Trophoblast cell (in vitro differentiated cells and primary cell): ENCODE measurements at regions not wholly inside any gene's neighbourhood (a gene's known extent, or its start where the extent isn't known, plus 50 kb on each side); places are given as distances from the start of the nearest gene placed in this dataset.
A peak's percentile ranks its signal among the peaks of the same experiment; 100 is the strongest.

Experiments
- DNase-seq, 2 donors: peaks; one replicate each; pipeline ENCODE4 v3.0.0-alpha.2; 2016
- H2AFZ ChIP-seq: 2 replicates; pipeline ENCODE4 v1.6.1; 2013; ENCODE audit warnings: low read length, moderate library complexity, mild to moderate bottlenecking; ENCODE audit not compliant: insufficient read depth, poor library complexity
- H2AK5ac ChIP-seq: 2 replicates; pipeline ENCODE4 v1.6.1; 2013; ENCODE audit warnings: mild to moderate bottlenecking, low read length
- H2BK120ac ChIP-seq: 2 replicates; pipeline ENCODE4 v1.6.1; 2013; ENCODE audit warnings: low read length, mild to moderate bottlenecking, moderate library complexity; ENCODE audit not compliant: insufficient read depth, poor library complexity
- H2BK12ac ChIP-seq: 2 replicates; pipeline ENCODE4 v1.6.1; 2013; ENCODE audit warnings: mild to moderate bottlenecking, low read length, moderate library complexity
- H2BK5ac ChIP-seq: 2 replicates; pipeline ENCODE4 v1.6.1; 2013; ENCODE audit warnings: low read length, low read depth, moderate library complexity, mild to moderate bottlenecking; ENCODE audit not compliant: poor library complexity
- H3K14ac ChIP-seq: 2 replicates; pipeline ENCODE4 v1.6.1; 2013; ENCODE audit warnings: mild to moderate bottlenecking, low read length
- H3K18ac ChIP-seq: 2 replicates; pipeline ENCODE4 v1.6.1; 2013; ENCODE audit warnings: mild to moderate bottlenecking, low read length
- H3K23ac ChIP-seq: 2 replicates; pipeline ENCODE4 v1.6.1; 2013; ENCODE audit warnings: low read length
- H3K27ac ChIP-seq: 2 replicates; pipeline ENCODE4 v1.5.1; 2013; ENCODE audit warnings: low read depth, mild to moderate bottlenecking, inconsistent platforms, low read length, moderate library complexity
- H3K27me3 ChIP-seq: 2 replicates; pipeline ENCODE4 v1.6.1; 2013; ENCODE audit warnings: inconsistent platforms, mild to moderate bottlenecking, low read length, moderate library complexity; ENCODE audit not compliant: insufficient read depth
- H3K36me3 ChIP-seq, 2 experiments: 1 replicate in 1 of 2; 2 replicates in 1 of 2; pipeline ENCODE4 v1.6.1; 2013; ENCODE audit warnings: low read length in 2 of 2, mild to moderate bottlenecking in 2 of 2, moderate library complexity in 1 of 2; ENCODE audit not compliant: insufficient read depth in 2 of 2, control insufficient read depth in 1 of 2
- H3K4ac ChIP-seq: 2 replicates; pipeline ENCODE4 v1.6.1; 2013; ENCODE audit warnings: low read depth, mild to moderate bottlenecking, low read length, moderate library complexity
- H3K4me1 ChIP-seq, 2 experiments: 1 replicate in 1 of 2; 2 replicates in 1 of 2; pipeline ENCODE4 v1.6.1; 2013; ENCODE audit warnings: low read length in 2 of 2, mild to moderate bottlenecking in 2 of 2, moderate library complexity in 1 of 2; ENCODE audit not compliant: insufficient read depth in 2 of 2, control insufficient read depth in 1 of 2
- H3K4me2 ChIP-seq: 2 replicates; pipeline ENCODE4 v1.6.1; 2013; ENCODE audit warnings: inconsistent platforms, mild to moderate bottlenecking, low read length, moderate library complexity
- H3K4me3 ChIP-seq: 2 replicates; pipeline ENCODE4 v1.5.1; 2013; ENCODE audit warnings: mild to moderate bottlenecking, low read depth, low read length, inconsistent platforms
- H3K79me1 ChIP-seq: one replicate; pipeline ENCODE4 v1.6.1; 2013; ENCODE audit warnings: low read length
- H3K79me2 ChIP-seq: 2 replicates; pipeline ENCODE4 v1.6.1; 2013; ENCODE audit warnings: low read length, mild to moderate bottlenecking; ENCODE audit not compliant: control insufficient read depth, insufficient read depth, poor library complexity
- H3K9ac ChIP-seq: 2 replicates; pipeline ENCODE4 v1.6.1; 2013; ENCODE audit warnings: mild to moderate bottlenecking, low read length
- H3K9me3 ChIP-seq: 2 replicates; pipeline ENCODE4 v1.6.1; 2013; ENCODE audit warnings: low read depth, mild to moderate bottlenecking, control low read depth, inconsistent platforms, low read length; ENCODE audit not compliant: insufficient read depth
- H4K12ac ChIP-seq: 2 replicates; pipeline ENCODE4 v1.6.1; 2013; ENCODE audit warnings: low read depth, mild to moderate bottlenecking, low read length, moderate library complexity
- H4K8ac ChIP-seq: 2 replicates; pipeline ENCODE4 v1.6.1; 2013; ENCODE audit warnings: low read depth, mild to moderate bottlenecking, low read length, moderate library complexity
- H4K91ac ChIP-seq: one replicate; pipeline ENCODE4 v1.6.1; 2013; ENCODE audit warnings: low read depth, mild to moderate bottlenecking, low read length, moderate library complexity
- WGBS: extraction: QIAGEN DNeasy Blood & Tissue Kit; methylation state at CpG from one replicate; pipeline ENCODE4 v1.1.7; 2013; ENCODE audit warnings: missing lambda C conversion rate; ENCODE audit not compliant: insufficient read length, insufficient coverage; ENCODE audit errors: extremely low coverage; 5-methylcytosine and 5-hydroxymethylcytosine counted together

DNA sequence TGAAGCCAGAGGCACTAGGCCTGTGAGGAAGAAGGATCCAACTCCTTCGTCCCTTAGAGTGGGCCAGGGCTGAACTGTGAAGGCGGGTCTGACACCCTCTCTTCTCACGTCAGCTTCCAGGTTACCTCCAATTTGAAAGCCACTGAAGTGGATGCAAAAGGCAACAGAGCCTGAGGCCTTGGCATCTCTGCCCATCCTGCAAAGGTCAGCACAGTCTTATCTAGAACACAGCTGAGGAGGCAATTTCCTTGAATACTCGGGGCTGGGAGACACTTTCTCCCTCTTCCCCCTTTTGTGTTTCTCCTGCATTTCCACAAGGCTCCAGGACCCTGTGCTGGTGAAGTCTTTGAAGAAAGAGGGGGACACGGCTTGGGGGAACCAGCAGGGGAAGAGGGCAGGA lies 91.6 kb upstream of the PAX6 start:
- no CpG with 5 or more reads among the region's 5 CpGs for WGBS
- no peak overlapping the region for H4K12ac ChIP-seq
- no peaks in the 10 kb centered on the region for H3K27me3 ChIP-seq
- H4K91ac ChIP-seq, result no peak overlapping the region
- no peak overlapping the region for H2AK5ac ChIP-seq
- no peaks in the 10 kb centered on the region for H3K79me2 ChIP-seq
- no peak overlapping the region for H2BK12ac ChIP-seq
- no peaks in the 10 kb centered on the region for H3K4me1 ChIP-seq
- no peak overlapping the region for H2AFZ ChIP-seq
- H3K36me3 ChIP-seq, result no peaks in the 10 kb centered on the region
- H3K4me3 ChIP-seq, result no peak overlapping the region
- H3K9ac ChIP-seq, result no peak overlapping the region
- no peak overlapping the region for H3K4ac ChIP-seq
- H3K4me2 ChIP-seq, result no peak overlapping the region
- no peak overlapping the region for H3K18ac ChIP-seq
- H3K27ac ChIP-seq, result no peak overlapping the region
- no peak overlapping the region for H3K23ac ChIP-seq
- H2BK120ac ChIP-seq, result no peak overlapping the region
- H3K14ac ChIP-seq, result no peak overlapping the region
- no peaks in the 10 kb centered on the region for H3K79me1 ChIP-seq
- peaks cover 3% of the 10 kb centered on the region for H3K9me3 ChIP-seq
- H2BK5ac ChIP-seq, result no peak overlapping the region
- no peak overlapping the region for H4K8ac ChIP-seq
- DNase-seq, result no peak

GRCh38 chr11:31895926-31896325 lies 84.8 kb upstream of the PAX6 start:
- no peak overlapping the region for H2BK5ac ChIP-seq
- DNase-seq, result peak in 1 of 2 donors; percentile 21
- no peak overlapping the region for H4K12ac ChIP-seq
- no peak overlapping the region for H3K4me3 ChIP-seq
- H3K4ac ChIP-seq, result no peak overlapping the region
- no peak overlapping the region for H3K23ac ChIP-seq
- no peaks in the 10 kb centered on the region for H3K79me1 ChIP-seq
- H3K9me3 ChIP-seq, result no peaks in the 10 kb centered on the region
- WGBS, result no CpG with 5 or more reads among the region's 1 CpG
- no peak overlapping the region for H3K4me2 ChIP-seq
- H4K91ac ChIP-seq, result no peak overlapping the region
- no peaks in the 10 kb centered on the region for H3K79me2 ChIP-seq
- H3K4me1 ChIP-seq, result no peaks in the 10 kb centered on the region
- no peak overlapping the region for H2BK120ac ChIP-seq
- H3K36me3 ChIP-seq, result no peaks in the 10 kb centered on the region
- no peak overlapping the region for H2AFZ ChIP-seq
- H3K27me3 ChIP-seq, result no peaks in the 10 kb centered on the region
- no peak overlapping the region for H3K14ac ChIP-seq
- H3K27ac ChIP-seq, result no peak overlapping the region
- no peak overlapping the region for H4K8ac ChIP-seq
- no peak overlapping the region for H2AK5ac ChIP-seq
- H3K9ac ChIP-seq, result no peak overlapping the region
- H3K18ac ChIP-seq, result no peak overlapping the region
- H2BK12ac ChIP-seq, result no peak overlapping the region

DNA sequence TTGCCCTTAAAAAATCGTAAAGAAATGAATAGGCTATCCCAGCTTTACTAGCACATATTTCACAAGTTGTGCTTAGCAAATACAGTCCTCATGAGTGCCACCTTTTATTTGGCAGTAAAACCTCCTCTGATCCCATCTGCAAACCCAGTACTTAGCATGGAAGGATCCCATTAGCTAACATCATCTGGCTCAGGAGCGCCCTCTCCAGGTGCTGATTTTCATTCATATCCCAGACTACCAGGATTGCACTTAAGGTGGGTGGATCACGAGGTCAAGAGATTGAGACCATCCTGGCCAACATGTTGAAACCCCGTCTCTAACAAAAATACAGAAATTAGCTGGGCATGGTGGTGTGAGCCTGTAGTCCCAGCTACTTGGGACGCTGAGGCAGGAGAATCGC lies 76.1 kb upstream of the PAX6 start:
- no peaks in the 10 kb centered on the region for H3K9me3 ChIP-seq
- H3K4me2 ChIP-seq, result no peak overlapping the region
- H4K8ac ChIP-seq, result no peak overlapping the region
- no peak overlapping the region for H2AK5ac ChIP-seq
- no peak overlapping the region for H2BK12ac ChIP-seq
- DNase-seq, result no peak
- peaks cover 8 to 11% of the 10 kb centered on the region in 2 experiments for H3K4me1 ChIP-seq
- H2BK120ac ChIP-seq, result no peak overlapping the region
- no peak overlapping the region for H2BK5ac ChIP-seq
- no peak overlapping the region for H3K9ac ChIP-seq
- H3K27me3 ChIP-seq, result no peaks in the 10 kb centered on the region
- no peak overlapping the region for H3K4ac ChIP-seq
- no peak overlapping the region for H4K12ac ChIP-seq
- H2AFZ ChIP-seq, result no peak overlapping the region
- H3K14ac ChIP-seq, result no peak overlapping the region
- H4K91ac ChIP-seq, result no peak overlapping the region
- H3K36me3 ChIP-seq, result no peaks in the 10 kb centered on the region
- H3K23ac ChIP-seq, result no peak overlapping the region
- H3K27ac ChIP-seq, result no peak overlapping the region
- no peak overlapping the region for H3K4me3 ChIP-seq
- H3K18ac ChIP-seq, result no peak overlapping the region
- H3K79me2 ChIP-seq, result no peaks in the 10 kb centered on the region
- no CpG with 5 or more reads among the region's 6 CpGs for WGBS
- H3K79me1 ChIP-seq, result no peaks in the 10 kb centered on the region

GRCh38 chr11:31884080-31884479 lies 73.0 kb upstream of the PAX6 start:
- no peak for DNase-seq
- H3K27me3 ChIP-seq, result no peaks in the 10 kb centered on the region
- no peak overlapping the region for H3K4me2 ChIP-seq
- H3K14ac ChIP-seq, result no peak overlapping the region
- no peaks in the 10 kb centered on the region for H3K9me3 ChIP-seq
- no peaks in the 10 kb centered on the region for H3K36me3 ChIP-seq
- H4K12ac ChIP-seq, result no peak overlapping the region
- H3K23ac ChIP-seq, result no peak overlapping the region
- no peak overlapping the region for H2AFZ ChIP-seq
- H3K4me3 ChIP-seq, result no peak overlapping the region
- WGBS, result no CpG with 5 or more reads among the region's 3 CpGs
- H3K79me1 ChIP-seq, result no peaks in the 10 kb centered on the region
- no peak overlapping the region for H3K18ac ChIP-seq
- H3K79me2 ChIP-seq, result no peaks in the 10 kb centered on the region
- no peak overlapping the region for H4K8ac ChIP-seq
- H3K27ac ChIP-seq, result no peak overlapping the region
- H2AK5ac ChIP-seq, result no peak overlapping the region
- no peak overlapping the region for H4K91ac ChIP-seq
- no peak overlapping the region for H2BK120ac ChIP-seq
- no peak overlapping the region for H3K4ac ChIP-seq
- H2BK12ac ChIP-seq, result no peak overlapping the region
- no peak overlapping the region for H3K9ac ChIP-seq
- H3K4me1 ChIP-seq, result peaks cover 8 to 11% of the 10 kb centered on the region in 2 experiments
- H2BK5ac ChIP-seq, result no peak overlapping the region
